Hepatocyte (in vitro differentiated cells): ENCODE measurements at regions not wholly inside any gene's neighbourhood (a gene's known extent, or its start where the extent isn't known, plus 50 kb on each side); places are given as distances from the start of the nearest gene placed in this dataset.
"Not testable (repeated sequence)": the region's sequence is repeated elsewhere in the genome, so short reads cannot be mapped to it uniquely, and the experiment has no call there.

Experiments used
- EZH2 ChIP-seq: fragments of 200-600 bp; sonication (generic); IDR thresholded peaks from 2 replicates; pipeline ENCODE4 v1.6.1; 2016; ENCODE audit warnings: antibody characterized with exemption, mild to moderate bottlenecking, borderline replicate concordance
- EZH2phosphoT487 ChIP-seq: fragments of 200-600 bp; sonication (generic); IDR thresholded peaks from one replicate; pipeline ENCODE4 v1.6.1; 2018; ENCODE audit warnings: antibody characterized with exemption, mild to moderate bottlenecking, low read depth, moderate library complexity; ENCODE audit not compliant: unreplicated experiment, severe bottlenecking
- TF ChIP-seq, protein P1 (sequence below): fragments of 200-600 bp; sonication (generic); IDR thresholded peaks from 2 replicates; pipeline ENCODE4 v1.5.1; 2016; ENCODE audit warnings: antibody characterized with exemption, mild to moderate bottlenecking; ENCODE audit not compliant: poor library complexity

DNA sequence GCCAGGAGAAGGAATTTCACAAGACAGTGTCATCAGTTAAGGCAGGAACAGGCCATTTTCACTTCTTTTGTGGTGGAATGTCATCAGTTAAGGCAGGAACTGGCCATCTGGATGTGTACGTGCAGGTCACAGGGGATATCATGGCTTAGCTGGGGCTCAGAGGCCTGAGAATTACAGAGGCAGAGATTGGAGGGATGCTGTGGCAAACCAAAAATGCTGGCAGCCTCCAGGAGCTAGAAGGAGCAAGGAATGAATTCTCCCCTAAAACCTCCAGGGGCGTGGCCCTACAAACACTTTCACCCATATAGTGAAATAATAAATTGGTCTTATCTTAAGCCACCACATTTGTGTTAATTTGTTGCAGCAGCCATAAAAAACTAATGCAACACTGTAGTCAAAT, 557.0 kb downstream of the ZNF385D start:
- TF ChIP-seq, protein P1, sequence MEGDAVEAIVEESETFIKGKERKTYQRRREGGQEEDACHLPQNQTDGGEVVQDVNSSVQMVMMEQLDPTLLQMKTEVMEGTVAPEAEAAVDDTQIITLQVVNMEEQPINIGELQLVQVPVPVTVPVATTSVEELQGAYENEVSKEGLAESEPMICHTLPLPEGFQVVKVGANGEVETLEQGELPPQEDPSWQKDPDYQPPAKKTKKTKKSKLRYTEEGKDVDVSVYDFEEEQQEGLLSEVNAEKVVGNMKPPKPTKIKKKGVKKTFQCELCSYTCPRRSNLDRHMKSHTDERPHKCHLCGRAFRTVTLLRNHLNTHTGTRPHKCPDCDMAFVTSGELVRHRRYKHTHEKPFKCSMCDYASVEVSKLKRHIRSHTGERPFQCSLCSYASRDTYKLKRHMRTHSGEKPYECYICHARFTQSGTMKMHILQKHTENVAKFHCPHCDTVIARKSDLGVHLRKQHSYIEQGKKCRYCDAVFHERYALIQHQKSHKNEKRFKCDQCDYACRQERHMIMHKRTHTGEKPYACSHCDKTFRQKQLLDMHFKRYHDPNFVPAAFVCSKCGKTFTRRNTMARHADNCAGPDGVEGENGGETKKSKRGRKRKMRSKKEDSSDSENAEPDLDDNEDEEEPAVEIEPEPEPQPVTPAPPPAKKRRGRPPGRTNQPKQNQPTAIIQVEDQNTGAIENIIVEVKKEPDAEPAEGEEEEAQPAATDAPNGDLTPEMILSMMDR: not testable (repeated sequence)
- not testable (repeated sequence) for TF ChIP-seq EZH2phosphoT487, EZH2
